ENCODE measurements at regions not wholly inside any gene's neighbourhood (a gene's known extent, or its start where the extent isn't known, plus 50 kb on each side); places are given as distances from the start of the nearest gene placed in this dataset.
"Not testable (repeated sequence)": the region's sequence is repeated elsewhere in the genome, so short reads cannot be mapped to it uniquely, and the experiment has no call there.

GRCh38 chr7:4479367-4480039 is 202.6 kb upstream of the FOXK1 start:
- Histone ChIP-seq H3K36me3 (ENCODE audit: insufficient read depth, low read length) (no peaks in the 10 kb centered on the region), H3K27me3 (ENCODE audit: control insufficient read depth in 1 of 2, insufficient read depth in 2 of 2, low read length in 2 of 2) (peaks cover 0 to 5% of the 10 kb centered on the region in 2 experiments), H3K9me3 (ENCODE audit: control insufficient read depth in 1 of 2, insufficient read depth in 1 of 2, low read length in 2 of 2) (peaks cover 14 to 24% of the 10 kb centered on the region in 2 experiments), H3K27ac (ENCODE audit: low read depth in 1 of 2, low read length in 2 of 2) (no peak overlapping the region), H3K4me1 (ENCODE audit: insufficient read depth, low read length) (no peaks in the 10 kb centered on the region), H3K4me3 (ENCODE audit: low read length) (no peak overlapping the region)
- ChIA-PET POLR2A (no interaction called here), CTCF (no interaction called here)
- Mint-ChIP-seq H3K36me3 (ENCODE audit: low read depth) (no peaks in the 10 kb centered on the region), H3K4me1 (ENCODE audit: low read depth) (no peaks in the 10 kb centered on the region), H3K9me3 (peaks cover 4% of the 10 kb centered on the region), H3K27me3 (peaks cover 10% of the 10 kb centered on the region), H3K4me3 (no peak overlapping the region), H3K27ac (no peak overlapping the region)
- DNase-seq: peak in 3 of 14 experiments; percentile 1 to 25 (median 14)
- TF ChIP-seq CTCF (IDR thresholded peaks at IDR 0.05): no peak
- intact Hi-C loops (cut with DNase I, micrococcal nuclease): loop anchor here in 1 of 2 experiments (5.0 kb wide), 1 partner anchor 1612 kb away; no protein-coding TSS in a partner anchor
- no peak for ATAC-seq (ENCODE audit: poor library complexity)

- H3K27ac Mint-ChIP-seq; POLR2A ChIA-PET; H3K4me3 Mint-ChIP-seq; H3K36me3 Mint-ChIP-seq (ENCODE audit: low read depth); H3K4me1 Mint-ChIP-seq (ENCODE audit: low read depth); H3K4me3 ChIP-seq (ENCODE audit: low read length); ATAC-seq (ENCODE audit: poor library complexity); H3K27me3 ChIP-seq (ENCODE audit: control insufficient read depth in 1 of 2, insufficient read depth in 2 of 2, low read length in 2 of 2); H3K27ac ChIP-seq (ENCODE audit: low read depth in 1 of 2, low read length in 2 of 2); H3K27me3 Mint-ChIP-seq; DNase-seq; H3K36me3 ChIP-seq (ENCODE audit: insufficient read depth, low read length); H3K4me1 ChIP-seq (ENCODE audit: insufficient read depth, low read length); CTCF ChIA-PET; H3K9me3 Mint-ChIP-seq; intact Hi-C loops (cut with DNase I, micrococcal nuclease): not testable (repeated sequence)
- H3K9me3 ChIP-seq (ENCODE audit: control insufficient read depth in 1 of 2, insufficient read depth in 1 of 2, low read length in 2 of 2): peaks cover 14 to 28% of the 10 kb centered on the region in 2 experiments
Measured at GRCh38 chr7:4480131-4480530, 202.0 kb upstream of the FOXK1 start.

GRCh38 chr7:4483851-4484250 is 198.2 kb upstream of the FOXK1 start:
- Histone ChIP-seq H3K27ac (ENCODE audit: low read depth in 1 of 2, low read length in 2 of 2) (no peak overlapping the region), H3K4me3 (ENCODE audit: low read length) (no peak overlapping the region), H3K9me3 (ENCODE audit: control insufficient read depth in 1 of 2, insufficient read depth in 1 of 2, low read length in 2 of 2) (peaks cover 14 to 35% of the 10 kb centered on the region in 2 experiments), H3K27me3 (ENCODE audit: control insufficient read depth in 1 of 2, insufficient read depth in 2 of 2, low read length in 2 of 2) (peaks cover 5 to 7% of the 10 kb centered on the region in 2 experiments), H3K36me3 (ENCODE audit: insufficient read depth, low read length) (no peaks in the 10 kb centered on the region), H3K4me1 (ENCODE audit: insufficient read depth, low read length) (no peaks in the 10 kb centered on the region)
- Mint-ChIP-seq H3K9me3 (peaks cover 4% of the 10 kb centered on the region), H3K4me1 (ENCODE audit: low read depth) (no peaks in the 10 kb centered on the region), H3K27me3 (peaks cover 5% of the 10 kb centered on the region), H3K36me3 (ENCODE audit: low read depth) (no peaks in the 10 kb centered on the region), H3K4me3 (no peak overlapping the region), H3K27ac (no peak overlapping the region)
- no peak for ATAC-seq (ENCODE audit: poor library complexity)
- CTCF ChIA-PET: interaction anchor here (0.6 kb wide), 1 partner anchor 26 kb away, joined by 5 read pairs; no protein-coding TSS in a partner anchor
- intact Hi-C loops (cut with DNase I, micrococcal nuclease): no loop called here
- POLR2A ChIA-PET: no interaction called here
- TF ChIP-seq CTCF (IDR thresholded peaks at IDR 0.05): no peak
- DNase-seq: no peak

GRCh38 chr7:4484545-4484944 is 197.6 kb upstream of the FOXK1 start:
- Histone ChIP-seq H3K27ac (ENCODE audit: low read depth in 1 of 2, low read length in 2 of 2) (no peak overlapping the region), H3K27me3 (ENCODE audit: control insufficient read depth in 1 of 2, insufficient read depth in 2 of 2, low read length in 2 of 2) (peaks cover 5 to 7% of the 10 kb centered on the region in 2 experiments), H3K9me3 (ENCODE audit: control insufficient read depth in 1 of 2, insufficient read depth in 1 of 2, low read length in 2 of 2) (peaks cover 14 to 35% of the 10 kb centered on the region in 2 experiments), H3K36me3 (ENCODE audit: insufficient read depth, low read length) (no peaks in the 10 kb centered on the region), H3K4me3 (ENCODE audit: low read length) (no peak overlapping the region), H3K4me1 (ENCODE audit: insufficient read depth, low read length) (no peaks in the 10 kb centered on the region)
- H3K27me3 Mint-ChIP-seq: peaks cover 9% of the 10 kb centered on the region
- H3K27ac Mint-ChIP-seq: no peak overlapping the region
- H3K36me3 Mint-ChIP-seq (ENCODE audit: low read depth): no peaks in the 10 kb centered on the region
- DNase-seq: no peak
- POLR2A ChIA-PET: no interaction called here
- no peak overlapping the region for H3K4me3 Mint-ChIP-seq
- ATAC-seq (ENCODE audit: poor library complexity): no peak
- intact Hi-C loops (cut with DNase I, micrococcal nuclease): no loop called here
- peaks cover 4% of the 10 kb centered on the region for H3K9me3 Mint-ChIP-seq
- H3K4me1 Mint-ChIP-seq (ENCODE audit: low read depth): no peaks in the 10 kb centered on the region
- no peak for TF ChIP-seq CTCF (IDR thresholded peaks at IDR 0.05)
- CTCF ChIA-PET: no interaction called here

All from CD4-positive, alpha-beta T cell (primary cell).